ENCODE measurements at regions not wholly inside any gene's neighbourhood (a gene's known extent, or its start where the extent isn't known, plus 50 kb on each side); places are given as distances from the start of the nearest gene placed in this dataset.

DNA sequence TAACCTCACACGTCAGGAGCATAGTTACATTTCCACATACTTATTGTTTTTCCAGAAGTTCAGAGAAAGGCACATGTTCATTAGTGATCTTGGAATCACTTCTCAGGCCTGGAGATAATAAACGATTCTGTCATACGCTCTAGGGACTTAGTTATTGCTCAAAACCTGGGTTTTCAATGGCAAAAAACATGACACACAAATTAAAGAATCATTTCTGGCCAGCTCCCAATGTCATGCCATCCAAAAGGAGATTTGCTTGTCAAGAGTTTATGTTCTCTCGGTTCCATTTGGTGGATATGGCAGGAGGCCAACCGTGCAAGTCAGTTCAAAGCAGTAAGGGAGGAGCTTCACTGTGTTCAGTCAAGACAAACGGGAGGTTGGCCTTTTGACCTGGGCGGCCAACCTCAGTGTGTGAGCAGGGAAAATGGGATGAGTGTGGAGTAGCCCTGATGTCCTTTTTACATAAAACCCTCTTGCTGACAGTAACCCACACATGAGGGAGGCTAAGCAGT, 123.4 kb downstream of the NXNL2 start:
- no peak for DNase-seq (ENCODE audit: low spot score)

DNA sequence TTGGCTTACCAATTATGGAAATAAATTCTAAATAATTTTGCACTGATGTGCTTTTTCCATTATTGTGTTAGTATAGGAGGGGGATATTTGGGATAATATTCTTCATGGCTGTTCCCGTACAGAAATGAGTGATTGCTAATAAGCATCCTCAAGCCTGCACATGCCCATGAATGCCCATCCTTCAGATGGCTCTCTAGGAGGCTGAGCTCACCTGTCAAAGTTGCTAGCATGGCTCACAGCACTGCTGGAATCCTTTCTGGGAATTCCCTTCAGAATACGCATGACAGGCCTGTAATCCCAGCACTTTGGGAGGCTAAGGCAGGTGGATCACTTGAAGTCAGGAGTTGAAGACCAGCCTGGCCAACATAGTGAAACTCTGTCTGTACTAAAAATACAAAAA, 124.1 kb downstream of the NXNL2 start:
- DNase-seq (ENCODE audit: low spot score): no peak

DNA sequence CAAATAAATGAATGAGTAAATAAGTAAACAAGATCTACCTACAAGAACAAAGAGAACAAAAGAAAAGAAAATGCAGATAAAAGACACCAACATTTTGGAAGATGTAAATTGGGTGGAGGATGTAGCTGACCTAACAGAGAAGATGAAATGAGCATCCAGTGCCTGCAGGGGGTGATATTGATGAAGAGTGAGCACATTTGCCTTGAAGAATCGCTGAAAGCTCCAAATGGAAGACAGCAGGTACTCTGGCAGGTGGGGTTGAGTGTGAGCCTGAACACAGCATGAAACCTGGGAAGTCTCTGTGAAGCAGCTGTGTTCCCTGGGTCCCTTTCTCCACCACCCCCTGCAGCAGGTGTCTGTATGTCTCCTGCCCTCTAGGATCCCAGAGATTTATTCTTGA, 125.6 kb downstream of the NXNL2 start:
- no peak for DNase-seq (ENCODE audit: low spot score)

DNA sequence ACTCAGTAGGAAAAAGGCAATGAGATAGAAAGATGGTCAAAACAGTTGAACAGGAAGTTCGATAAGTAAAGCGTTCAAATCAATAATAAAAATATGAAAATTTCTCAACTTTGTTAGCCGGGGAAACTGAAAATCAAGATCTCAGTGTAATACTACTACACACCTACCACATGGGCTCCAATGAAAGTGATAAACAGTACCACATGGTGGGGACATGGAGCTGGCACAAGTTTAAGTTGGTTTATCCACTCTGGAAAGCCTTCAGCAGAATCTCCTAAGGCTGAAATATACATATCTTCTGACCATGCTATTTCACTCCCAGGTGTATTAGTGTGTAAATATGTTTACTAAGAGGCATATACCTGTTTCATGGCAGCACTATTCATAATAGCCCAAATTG, 126.8 kb downstream of the NXNL2 start:
- no peak for DNase-seq (ENCODE audit: low spot score)

DNA sequence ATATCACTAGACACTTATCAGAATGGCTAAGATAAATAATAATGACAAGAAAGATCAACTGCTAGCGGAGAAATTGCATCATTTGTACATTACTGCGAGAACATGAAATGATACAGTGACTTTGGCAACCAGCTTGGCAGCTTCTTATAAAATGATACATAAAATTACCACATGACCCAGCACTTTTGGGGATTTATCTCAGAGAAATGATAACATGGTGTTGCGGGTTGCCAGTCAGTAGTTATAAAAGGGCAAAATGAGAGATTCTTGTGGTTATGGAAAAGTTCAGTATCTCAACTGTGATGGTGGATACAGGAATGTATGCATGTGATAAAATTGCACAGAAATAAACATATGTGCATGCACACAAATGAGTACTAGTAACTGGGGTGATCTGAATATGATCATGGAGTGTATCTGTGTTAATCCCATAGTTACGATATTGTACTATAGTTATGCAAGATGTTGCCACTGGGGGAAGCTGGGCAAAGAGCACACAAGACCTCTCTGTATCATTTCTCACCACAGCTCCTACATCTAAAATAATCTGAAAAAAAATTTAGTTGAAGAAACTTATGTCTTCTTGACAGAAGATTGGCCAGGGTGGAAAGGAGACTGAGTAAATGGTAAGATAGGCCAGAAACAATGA, 128.9 kb downstream of the NXNL2 start:
- DNase-seq (ENCODE audit: low spot score): no peak

DNA sequence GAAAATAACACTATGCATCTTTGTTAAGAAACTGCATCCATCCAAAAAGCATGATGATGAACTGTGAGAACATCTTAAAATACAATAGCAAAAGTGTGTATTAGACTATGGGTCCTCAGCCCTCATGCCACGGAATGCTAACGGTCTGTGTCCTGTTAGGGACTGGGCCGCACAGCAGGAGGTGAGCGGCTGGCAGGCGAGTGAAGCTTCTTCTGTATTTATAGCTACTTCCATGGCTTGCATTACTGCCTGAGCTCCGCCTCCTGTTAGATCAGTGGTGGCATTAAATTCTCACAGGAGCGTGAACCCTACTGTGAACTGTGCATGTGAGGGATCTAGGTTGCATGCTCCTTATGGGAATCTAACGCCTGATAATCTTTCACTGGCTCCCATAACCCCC, 129.8 kb downstream of the NXNL2 start:
- DNase-seq (ENCODE audit: low spot score): no peak

DNA sequence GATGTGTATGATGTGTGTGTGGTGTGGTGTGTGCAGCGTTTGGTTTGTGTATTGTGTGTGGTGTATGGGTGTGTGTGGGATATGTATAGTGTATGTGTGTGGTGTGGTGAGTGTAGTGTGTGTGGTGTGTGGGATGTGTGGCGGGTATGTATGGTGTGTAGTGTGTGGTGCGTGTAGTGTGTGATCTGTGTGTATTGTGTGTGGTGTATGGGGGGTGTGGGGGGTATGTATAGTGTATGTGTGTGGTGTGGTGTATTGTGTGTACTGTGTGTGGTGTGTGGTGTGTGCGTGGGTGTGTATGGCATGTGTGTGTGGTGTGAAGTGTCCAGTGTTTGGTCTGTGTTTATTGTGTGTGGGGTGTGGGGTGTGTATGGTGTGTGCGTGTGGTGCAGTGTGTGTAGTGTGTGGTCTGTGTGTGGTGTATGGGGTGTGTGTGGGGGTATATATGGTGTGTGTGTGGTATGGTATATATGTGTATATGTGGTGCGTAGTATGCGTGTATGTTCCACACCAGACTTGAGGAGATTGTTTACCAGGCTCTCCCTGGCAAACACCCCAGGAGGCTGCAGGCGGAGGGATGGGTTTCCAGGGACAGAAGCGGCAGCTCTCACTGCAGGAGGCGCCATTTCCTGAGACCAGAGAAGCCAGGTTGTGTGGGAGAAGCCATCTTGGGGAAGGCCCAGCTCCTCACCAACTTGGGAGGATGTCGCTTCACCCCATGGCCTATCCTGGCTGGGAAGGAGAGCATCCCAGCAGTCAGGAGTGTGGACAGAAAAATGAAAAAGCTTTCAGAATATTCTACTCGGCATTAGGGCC, 138.1 kb downstream of the NXNL2 start:
- DNase-seq (ENCODE audit: low spot score): no peak

DNA sequence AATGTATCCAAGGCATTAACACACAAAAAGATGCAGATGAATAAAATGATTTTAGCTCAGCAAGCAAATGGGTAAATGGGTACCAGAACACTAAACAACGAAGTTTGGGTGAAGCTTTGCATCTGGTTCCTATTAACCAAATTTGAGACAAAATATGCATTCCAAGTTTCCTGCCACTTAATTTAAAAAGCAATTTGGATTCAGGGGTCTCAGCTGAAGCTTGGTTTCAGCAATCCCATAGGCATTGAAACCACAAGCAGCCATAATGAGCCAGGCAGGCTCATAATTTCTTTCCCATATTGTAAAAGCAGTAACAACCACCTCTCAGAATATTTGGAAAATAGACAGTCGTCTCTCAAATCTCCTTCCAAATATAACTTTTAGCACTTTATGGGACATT, 138.9 kb downstream of the NXNL2 start:
- DNase-seq (ENCODE audit: low spot score): no peak

DNA sequence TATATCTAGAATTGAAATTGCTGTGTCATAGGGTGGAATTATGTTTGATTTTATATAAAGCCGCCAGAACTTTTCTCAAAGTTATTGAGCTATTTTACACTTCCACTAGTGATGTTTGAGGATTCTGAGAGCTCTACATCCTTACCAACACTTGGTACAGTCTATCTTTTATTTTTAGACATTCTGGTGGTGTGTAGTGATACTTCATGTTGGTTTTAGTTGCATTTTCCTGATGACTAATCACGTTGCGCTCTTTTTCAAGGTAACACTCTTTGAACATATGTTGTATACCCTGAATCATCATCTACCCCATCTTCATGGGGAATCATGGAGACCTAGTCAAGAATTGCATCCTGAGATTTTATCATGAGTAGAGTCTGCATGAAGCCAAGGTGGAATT, 141.7 kb downstream of the NXNL2 start:
- no peak for DNase-seq (ENCODE audit: low spot score)

DNA sequence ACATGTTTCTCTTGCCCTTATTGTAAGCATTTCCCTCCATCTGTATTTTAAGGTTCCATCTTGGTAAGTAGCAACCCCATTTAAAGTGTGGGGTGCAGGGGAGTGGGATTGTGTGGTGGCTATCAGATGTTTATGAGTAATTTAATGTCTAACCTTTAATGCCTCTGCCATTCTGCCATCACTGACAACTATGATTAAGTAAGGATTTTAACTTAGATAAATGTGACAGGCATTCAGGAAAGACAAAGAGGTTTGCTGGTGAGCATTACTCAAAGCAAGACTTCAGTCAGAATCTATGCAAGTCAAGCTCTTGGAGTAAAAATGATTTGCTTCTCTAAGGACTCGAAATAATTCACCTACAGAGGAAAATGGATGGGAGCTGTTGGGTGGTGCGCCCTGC, 143.0 kb downstream of the NXNL2 start:
- no peak for DNase-seq (ENCODE audit: low spot score)

DNA sequence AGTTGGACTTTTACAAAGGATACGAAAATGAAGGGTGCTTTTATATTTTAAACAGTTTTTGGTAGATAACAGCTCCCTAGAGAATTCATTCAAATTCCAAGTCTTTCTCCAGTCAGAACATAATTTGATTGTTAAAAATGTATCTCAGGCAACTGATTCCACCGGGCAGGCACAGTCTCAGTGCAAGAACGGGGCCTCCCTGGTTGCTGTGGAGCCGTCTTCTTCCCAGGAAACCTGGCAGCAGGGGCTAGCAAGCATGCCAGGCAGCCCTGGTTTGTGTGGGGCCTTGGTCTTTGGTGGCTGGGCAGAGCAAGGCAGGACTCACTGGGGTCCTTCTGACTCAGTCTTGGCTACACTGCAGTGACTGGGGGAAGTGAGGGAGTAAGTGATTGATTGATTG, 143.5 kb downstream of the NXNL2 start:
- DNase-seq (ENCODE audit: low spot score): no peak

DNA sequence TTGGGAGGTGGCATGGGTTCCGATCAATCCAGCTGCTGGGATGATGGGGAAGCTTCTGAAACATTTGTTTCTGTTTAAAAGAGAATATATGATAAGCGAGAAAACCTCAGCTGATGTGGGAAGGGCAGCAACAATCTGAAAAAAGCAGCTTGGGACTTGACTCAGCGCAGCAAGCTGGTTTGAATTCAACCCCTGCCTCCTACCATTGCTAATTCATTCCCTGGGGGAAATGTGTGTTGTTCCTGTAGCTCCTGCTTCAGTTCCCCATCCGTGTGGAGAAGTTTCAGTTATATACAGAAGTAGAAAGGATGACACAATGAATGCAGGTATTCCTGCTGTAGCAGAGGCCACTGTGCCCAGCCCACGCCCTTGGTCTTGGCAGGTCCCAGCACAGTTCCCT, 145.1 kb downstream of the NXNL2 start:
- DNase-seq (ENCODE audit: low spot score): no peak

DNA sequence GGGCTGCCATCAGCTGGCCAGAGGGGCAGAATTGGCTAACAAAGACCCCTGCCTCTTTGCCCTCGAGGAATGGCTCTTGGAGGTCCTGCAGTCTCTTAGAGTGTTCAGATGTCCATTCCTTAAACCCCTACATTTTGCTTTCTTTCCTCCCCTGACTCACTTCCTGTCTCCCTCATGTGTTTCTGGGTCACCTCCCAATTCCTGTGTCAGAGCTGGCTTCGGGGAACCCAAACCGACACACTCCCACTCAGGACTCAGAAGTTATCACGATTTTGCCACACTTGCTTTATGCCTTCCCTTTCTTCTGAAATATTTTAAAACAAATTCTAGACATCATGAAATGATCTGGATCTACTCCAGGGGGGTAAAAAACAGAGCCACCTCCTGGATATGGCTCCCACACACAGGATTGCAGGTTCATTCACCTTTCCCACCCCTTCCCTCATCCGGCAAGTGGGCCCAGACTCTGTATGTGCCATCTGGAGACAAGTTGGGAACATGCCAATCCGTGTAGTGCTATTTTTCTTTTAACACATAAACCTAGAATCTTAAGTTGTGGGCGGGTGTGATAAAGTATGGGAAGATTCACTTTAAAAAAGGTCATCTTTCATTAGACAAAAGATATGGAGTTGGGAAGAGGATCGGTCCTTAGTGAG, 145.7 kb downstream of the NXNL2 start:
- DNase-seq (ENCODE audit: low spot score): no peak

DNA sequence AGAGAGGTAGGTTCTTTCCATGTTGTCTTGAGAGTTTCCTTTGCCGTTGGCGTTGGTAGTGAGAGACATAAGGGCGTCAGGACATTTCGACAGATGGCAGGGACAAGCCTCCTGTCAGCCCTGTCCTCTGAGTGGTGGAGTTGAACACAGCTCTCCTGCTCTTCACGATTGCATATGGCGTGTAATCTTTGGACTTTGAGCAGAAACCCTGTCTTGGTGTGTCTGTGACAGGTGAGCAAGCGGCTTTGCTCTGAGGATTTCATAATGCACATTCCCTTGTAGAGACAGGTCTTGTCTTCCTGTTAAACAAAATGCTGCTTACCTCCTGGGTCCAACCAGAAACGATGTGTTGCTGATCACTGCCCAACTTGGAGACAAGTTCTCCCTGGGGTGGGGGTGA, 146.5 kb downstream of the NXNL2 start:
- DNase-seq (ENCODE audit: low spot score): no peak

DNA sequence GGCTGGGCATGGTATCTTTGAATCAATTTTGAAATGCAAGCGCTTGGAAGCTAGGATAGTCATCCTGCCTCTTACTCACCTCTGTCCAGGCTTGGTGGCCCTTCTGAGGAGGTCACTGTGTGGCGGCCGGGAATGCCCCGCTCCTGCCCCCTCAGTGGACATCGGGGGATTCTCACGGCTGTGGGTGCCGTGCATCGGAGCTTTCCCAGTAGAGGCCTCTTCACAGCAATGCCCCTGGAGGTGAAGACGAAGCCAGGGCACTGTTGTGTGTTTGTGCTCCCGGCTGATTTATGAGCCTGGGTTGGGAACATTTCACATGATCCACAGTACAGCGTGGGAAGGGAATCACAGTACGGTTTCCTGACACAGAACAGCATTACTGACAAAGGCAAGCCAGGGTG, 147.5 kb downstream of the NXNL2 start:
- DNase-seq (ENCODE audit: low spot score): no peak

DNA sequence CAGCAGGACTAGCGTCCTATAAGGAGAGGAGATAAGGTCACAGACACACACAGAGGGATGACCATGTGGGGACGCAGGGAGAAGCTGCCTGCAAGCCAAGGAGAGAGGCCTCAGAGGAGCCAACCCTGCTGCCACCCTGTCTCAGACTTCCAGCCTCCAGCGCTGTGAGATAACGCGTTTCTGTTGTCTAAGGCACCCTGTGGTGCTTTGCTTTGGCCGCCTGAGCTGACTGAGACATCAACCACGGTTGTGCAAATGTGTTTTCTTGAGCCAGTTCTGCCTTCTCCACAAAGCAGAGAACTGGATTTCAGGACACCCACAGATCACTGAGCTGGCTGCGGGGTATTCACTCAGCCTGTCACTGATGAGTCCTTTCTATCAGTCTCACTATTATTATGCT, 149.1 kb downstream of the NXNL2 start:
- no peak for DNase-seq (ENCODE audit: low spot score)

DNA sequence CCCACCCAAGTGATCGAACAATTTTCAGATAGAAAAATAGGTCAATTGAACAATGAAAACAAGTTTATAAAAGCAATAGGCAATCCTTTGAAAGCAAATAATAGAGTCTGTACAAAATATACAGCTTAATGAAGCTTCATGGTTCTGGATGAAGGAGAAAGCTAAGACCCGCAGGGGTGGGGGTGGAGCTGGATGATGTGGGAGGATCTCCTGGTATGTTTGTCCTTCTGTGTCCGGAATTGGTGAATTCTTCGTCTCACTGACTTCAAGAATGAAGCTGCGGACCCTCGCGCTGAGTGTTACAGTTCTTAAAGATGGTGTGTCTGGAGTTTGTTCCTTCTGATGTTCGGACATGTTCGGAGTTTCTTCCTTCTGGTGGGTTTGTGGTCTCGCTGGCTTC, 149.9 kb downstream of the NXNL2 start:
- DNase-seq (ENCODE audit: low spot score): no peak

DNA sequence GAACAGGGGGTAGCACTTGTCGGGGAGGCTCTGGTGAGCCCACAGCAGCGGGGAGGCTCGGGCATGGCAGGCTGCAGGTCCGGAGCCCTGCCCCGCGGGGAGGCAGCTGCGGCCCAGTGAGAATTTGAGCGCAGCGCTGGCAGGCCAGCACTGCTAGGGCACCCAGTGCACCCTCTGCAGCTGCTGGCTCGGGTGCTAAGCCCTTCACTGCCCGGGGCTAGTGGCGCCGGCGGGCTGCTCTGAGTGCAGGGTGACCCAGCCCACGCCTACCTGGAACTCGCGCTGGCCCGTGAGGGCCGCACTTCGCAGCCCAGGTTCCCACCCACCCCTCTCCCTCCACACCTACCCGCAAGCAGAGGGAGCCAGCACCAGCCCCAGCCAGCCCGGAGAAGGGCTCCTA, 151.0 kb downstream of the NXNL2 start:
- DNase-seq (ENCODE audit: low spot score): no peak

DNA sequence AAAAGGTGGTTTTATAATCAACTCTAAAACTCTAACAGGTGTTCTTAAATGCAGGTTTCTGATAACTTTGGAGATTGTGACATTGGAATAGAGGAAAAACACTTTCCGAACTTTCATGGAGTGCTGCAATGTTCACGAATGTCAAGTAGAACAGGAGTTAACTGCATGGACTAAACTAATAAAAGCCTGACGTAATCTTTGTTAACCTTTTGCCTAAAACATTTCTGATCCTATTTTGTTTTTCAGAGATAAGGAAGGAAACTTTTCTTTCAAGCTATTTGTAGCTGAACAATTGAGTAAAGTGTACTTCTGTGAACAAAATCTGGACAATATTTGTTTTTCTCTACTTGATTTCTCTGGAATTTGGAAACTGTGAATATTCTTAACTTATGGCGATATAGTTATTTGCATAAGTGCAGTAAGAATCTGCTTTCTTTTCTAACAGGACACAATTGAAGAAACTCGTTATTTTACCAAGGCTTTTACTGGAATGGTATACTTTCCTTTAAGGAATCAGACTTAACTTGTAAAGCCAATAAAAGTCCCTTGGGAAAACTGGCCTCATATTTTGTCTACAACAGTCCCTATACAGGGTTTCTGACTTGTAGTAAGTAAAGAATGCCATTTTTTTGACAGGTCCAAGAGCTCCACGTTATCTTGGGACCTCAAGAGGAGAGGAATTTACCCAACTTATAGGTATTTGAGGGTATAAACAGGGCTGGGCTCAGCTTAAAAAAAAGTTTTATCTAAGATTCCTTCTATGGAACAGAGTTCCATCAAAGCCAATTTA, 154.7 kb downstream of the NXNL2 start:
- DNase-seq (ENCODE audit: low spot score): no peak

DNA sequence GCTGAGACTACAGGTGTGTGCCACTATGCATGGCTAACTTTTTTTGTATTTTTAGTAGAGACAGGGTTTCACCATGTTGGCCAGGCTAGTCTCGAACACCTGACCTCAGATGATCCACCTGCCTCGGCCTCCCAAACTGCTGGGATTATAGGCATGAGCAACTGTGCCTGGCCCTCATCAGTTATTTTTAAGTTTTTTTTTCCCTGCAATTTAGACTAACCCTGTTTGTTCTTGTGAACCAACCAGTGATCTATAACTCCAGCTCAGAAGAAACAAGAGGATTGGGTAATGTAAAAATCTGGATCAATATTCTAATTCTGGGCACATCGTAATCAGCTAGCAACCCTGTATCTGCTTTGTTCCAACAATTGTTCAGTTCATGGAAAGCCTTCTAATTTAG, 155.7 kb downstream of the NXNL2 start:
- no peak for DNase-seq (ENCODE audit: low spot score)

DNA sequence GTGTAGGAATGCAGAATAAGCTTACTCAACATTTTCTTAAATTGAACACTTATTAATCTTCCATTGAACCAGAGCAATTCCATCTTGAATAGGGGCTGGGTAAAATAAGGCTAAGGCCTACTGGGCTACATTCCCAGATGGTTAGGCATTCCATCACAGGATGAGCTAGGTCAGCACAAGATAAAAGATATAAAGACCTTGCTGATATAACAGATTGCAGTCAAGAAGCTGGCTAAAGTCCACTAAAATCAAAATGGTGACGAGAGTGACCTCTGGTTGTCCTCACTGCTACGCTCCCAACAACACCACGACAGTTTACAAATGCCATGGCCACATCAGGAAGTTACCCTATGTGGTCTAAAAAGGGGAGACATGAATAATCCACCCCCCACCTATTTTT, 156.1 kb downstream of the NXNL2 start:
- DNase-seq (ENCODE audit: low spot score): no peak

DNA sequence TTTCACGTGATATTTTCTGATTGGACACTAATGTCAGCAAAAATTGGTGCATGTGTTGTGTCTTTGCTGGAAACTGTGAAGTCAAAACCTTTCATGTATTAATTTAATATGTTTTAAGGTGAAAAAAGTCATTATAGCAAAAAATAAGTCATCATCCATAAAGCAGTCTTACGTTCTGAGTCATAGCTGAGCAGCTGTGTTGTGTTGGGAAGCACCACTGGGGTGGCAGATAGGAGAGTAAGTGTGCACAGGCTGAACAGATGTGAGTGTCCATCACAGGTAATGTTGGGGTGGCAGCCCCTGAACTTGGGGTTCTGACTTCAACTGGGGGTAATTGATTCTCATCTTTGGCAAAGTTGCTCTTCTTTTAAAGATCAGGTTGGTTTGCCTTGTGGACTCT, 156.8 kb downstream of the NXNL2 start:
- no peak for DNase-seq (ENCODE audit: low spot score)

Measured in AG20443 (cell line).